CD4-positive, CD25-positive, alpha-beta regulatory T cell (primary cell): ENCODE measurements at regions not wholly inside any gene's neighbourhood (a gene's known extent, or its start where the extent isn't known, plus 50 kb on each side); places are given as distances from the start of the nearest gene placed in this dataset.

Experiments used
- ATAC-seq, 2 donors: fragments of 150-1000 bp; cut with Tn5 transposase; one replicate each; pipeline ENCODE4 v1.10.0; 2021; ENCODE audit warnings: low read depth in 2 of 2, moderate number of reproducible peaks in 2 of 2, moderate library complexity in 1 of 2
- DNase-seq, 3 donors: peaks; one replicate each; pipeline versions ENCODE4 v3.0.0 to v3.0.0-alpha.2; 2012 to 2022; ENCODE audit warnings: mixed read lengths in 1 of 3
- H3K27ac ChIP-seq: one replicate; pipeline ENCODE4 v1.7.0; 2013; ENCODE audit warnings: mild to moderate bottlenecking, low read length; ENCODE audit not compliant: insufficient read depth, poor library complexity, severe bottlenecking
- H3K27me3 ChIP-seq: one replicate; pipeline ENCODE4 v1.7.0; 2013; ENCODE audit warnings: low read length; ENCODE audit not compliant: control insufficient read depth, insufficient read depth
- H3K36me3 ChIP-seq: one replicate; pipeline ENCODE4 v1.7.0; 2013; ENCODE audit warnings: mild to moderate bottlenecking, low read length, moderate library complexity; ENCODE audit not compliant: control insufficient read depth, insufficient read depth
- H3K4me1 ChIP-seq: 2 replicates; pipeline ENCODE4 v1.7.0; 2013; ENCODE audit warnings: mild to moderate bottlenecking, low read length; ENCODE audit not compliant: insufficient read depth, control insufficient read depth, poor library complexity, severe bottlenecking
- H3K4me3 ChIP-seq: one replicate; pipeline ENCODE4 v1.7.0; 2013; ENCODE audit warnings: low read depth, mild to moderate bottlenecking, low read length, moderate library complexity
- H3K9me3 ChIP-seq, 2 experiments: 1 replicate in 1 of 2; 2 replicates in 1 of 2; pipeline ENCODE4 v1.7.0; 2013; ENCODE audit warnings: low read length in 2 of 2, mild to moderate bottlenecking in 1 of 2, moderate library complexity in 1 of 2; ENCODE audit not compliant: control insufficient read depth in 2 of 2
- H3K27ac Mint-ChIP-seq, 3 donors: one replicate each; pipeline ENCODE4 v1.8.0; 2020 to 2022; ENCODE audit warnings: mild to moderate bottlenecking in 3 of 3, mixed read lengths in 3 of 3, moderate library complexity in 2 of 3
- H3K27me3 Mint-ChIP-seq: one replicate; pipeline ENCODE4 v1.8.0; 2022; ENCODE audit warnings: mild to moderate bottlenecking, mixed read lengths
- H3K36me3 Mint-ChIP-seq: one replicate; pipeline ENCODE4 v1.8.0; 2020; ENCODE audit warnings: mixed read lengths
- H3K4me1 Mint-ChIP-seq, 4 donors: one replicate each; pipeline ENCODE4 v1.8.0; 2020 to 2022; ENCODE audit warnings: mixed read lengths in 4 of 4, mild to moderate bottlenecking in 1 of 4
- H3K4me3 Mint-ChIP-seq, 4 donors: one replicate each; pipeline ENCODE4 v1.8.0; 2020 to 2022; ENCODE audit warnings: mild to moderate bottlenecking in 4 of 4, mixed read lengths in 4 of 4, moderate library complexity in 3 of 4
- H3K9me3 Mint-ChIP-seq, 7 donors: one replicate each; pipeline ENCODE4 v1.8.0; 2020 to 2022; ENCODE audit warnings: mixed read lengths in 7 of 7, mild to moderate bottlenecking in 3 of 7, moderate library complexity in 2 of 7

DNA sequence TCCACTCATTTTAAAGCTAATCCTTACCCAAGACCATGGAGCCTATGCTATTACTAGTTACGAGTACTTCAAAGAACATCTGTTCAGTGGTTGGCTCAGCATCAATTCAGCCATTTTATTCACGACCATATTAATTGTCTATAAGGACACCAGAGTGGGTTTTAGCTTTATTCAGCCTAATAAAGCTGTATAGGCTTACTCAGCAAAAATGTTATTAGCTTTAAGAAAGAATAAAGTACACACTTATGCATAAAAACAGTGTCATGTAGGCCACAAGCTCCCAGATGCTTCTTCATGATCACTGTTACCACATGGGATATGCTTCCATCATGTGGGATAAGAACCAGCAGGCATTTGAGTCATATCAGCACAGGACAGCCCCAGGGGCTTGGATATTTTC is 87.4 kb upstream of the GPR149 start:
- H3K27ac ChIP-seq: no peak overlapping the region
- no peaks in the 10 kb centered on the region for H3K4me1 ChIP-seq
- no peaks in the 10 kb centered on the region for H3K36me3 ChIP-seq
- Mint-ChIP-seq H3K27me3 (no peaks in the 10 kb centered on the region), H3K36me3 (no peaks in the 10 kb centered on the region), H3K4me3 (no peak overlapping the region), H3K27ac (no peak overlapping the region), H3K9me3 (peaks cover 0 to 13% (median 5%) of the 10 kb centered on the region in 7 donors), H3K4me1 (no peaks in the 10 kb centered on the region)
- H3K27me3 ChIP-seq: no peaks in the 10 kb centered on the region
- H3K9me3 ChIP-seq: no peaks in the 10 kb centered on the region
- ATAC-seq (no peak), DNase-seq (no peak)
- H3K4me3 ChIP-seq: no peak overlapping the region

DNA sequence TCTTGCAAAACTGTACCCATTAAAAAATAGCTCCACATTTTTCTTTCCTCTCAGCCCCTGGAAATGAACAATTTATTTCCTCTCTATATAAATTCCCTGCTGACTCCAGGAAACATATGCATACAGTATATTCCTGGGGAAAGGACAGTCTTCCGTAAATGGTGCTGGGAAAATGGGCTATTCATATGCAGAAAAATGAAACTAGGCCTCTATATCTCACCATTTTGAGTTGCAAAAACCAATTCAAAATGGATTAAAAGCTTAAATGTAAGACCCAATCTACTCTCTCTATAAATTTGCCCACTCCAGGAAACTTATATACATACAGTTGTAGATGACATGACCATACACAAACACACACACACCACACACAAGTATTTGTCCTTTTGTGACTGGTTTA is 85.9 kb upstream of the GPR149 start:
- H3K36me3 ChIP-seq: no peaks in the 10 kb centered on the region

DNA sequence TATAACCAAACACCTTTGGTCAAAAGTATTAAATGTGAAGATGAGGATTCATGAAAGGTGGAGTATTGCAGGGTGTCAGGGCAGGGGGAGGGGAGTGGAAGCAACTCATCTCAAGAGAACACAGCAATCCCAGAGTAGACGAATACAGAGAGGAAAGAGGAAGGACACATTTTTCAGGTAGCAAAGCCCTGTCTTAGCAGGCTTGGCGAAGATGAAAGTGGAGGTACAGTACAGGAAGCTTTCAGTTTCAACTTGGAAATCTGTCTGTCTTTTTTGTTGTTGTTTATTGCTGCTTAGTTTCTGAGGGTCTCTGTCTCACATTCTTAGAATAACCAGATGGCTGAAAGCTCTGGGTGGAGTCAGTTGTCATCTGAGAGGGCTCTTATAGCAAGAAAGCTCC is 80.8 kb upstream of the GPR149 start:
- Histone ChIP-seq H3K4me3 (no peak overlapping the region), H3K9me3 (no peaks in the 10 kb centered on the region), H3K4me1 (no peaks in the 10 kb centered on the region), H3K36me3 (no peaks in the 10 kb centered on the region), H3K27ac (no peak overlapping the region), H3K27me3 (no peaks in the 10 kb centered on the region)
- H3K4me1 Mint-ChIP-seq: no peaks in the 10 kb centered on the region
- H3K27ac Mint-ChIP-seq: no peak overlapping the region
- no peaks in the 10 kb centered on the region for H3K27me3 Mint-ChIP-seq
- peaks cover 0 to 12% (median 5%) of the 10 kb centered on the region in 7 donors for H3K9me3 Mint-ChIP-seq
- no peak overlapping the region for H3K4me3 Mint-ChIP-seq
- DNase-seq (no peak), ATAC-seq (no peak)
- no peaks in the 10 kb centered on the region for H3K36me3 Mint-ChIP-seq

More for the DNA sequence above, 85.9 kb upstream of the GPR149 start:
- ATAC-seq (no peak), DNase-seq (no peak)
- H3K27ac Mint-ChIP-seq: no peak overlapping the region
- Histone ChIP-seq H3K4me3 (no peak overlapping the region), H3K27ac (no peak overlapping the region), H3K4me1 (no peaks in the 10 kb centered on the region), H3K27me3 (no peaks in the 10 kb centered on the region), H3K9me3 (no peaks in the 10 kb centered on the region)
- H3K36me3 Mint-ChIP-seq: no peaks in the 10 kb centered on the region
- H3K4me1 Mint-ChIP-seq: no peaks in the 10 kb centered on the region
- peaks cover 0 to 14% (median 5%) of the 10 kb centered on the region in 7 donors for H3K9me3 Mint-ChIP-seq
- no peaks in the 10 kb centered on the region for H3K27me3 Mint-ChIP-seq
- H3K4me3 Mint-ChIP-seq: no peak overlapping the region

DNA sequence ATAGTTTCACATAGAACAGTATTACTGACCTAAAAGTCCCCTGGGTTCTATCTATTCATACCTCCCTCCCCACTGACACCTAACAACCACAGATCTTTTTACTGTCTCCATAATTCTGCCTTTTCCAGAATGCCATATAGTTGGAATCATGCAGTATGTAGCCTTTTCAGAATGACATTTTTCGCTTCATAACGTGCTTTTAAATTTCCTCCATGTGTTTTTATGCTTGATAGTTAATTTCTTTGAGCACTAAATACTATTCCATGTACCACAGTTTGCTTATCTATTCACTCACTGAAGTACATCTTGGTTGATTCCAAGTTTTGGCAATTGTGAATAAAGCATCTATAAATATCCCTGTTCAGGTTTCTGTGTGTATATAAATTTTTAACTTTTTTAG is 77.7 kb upstream of the GPR149 start:
- Mint-ChIP-seq H3K9me3 (peaks cover 2 to 10% (median 5%) of the 10 kb centered on the region in 7 donors), H3K36me3 (no peaks in the 10 kb centered on the region), H3K4me3 (no peak overlapping the region), H3K4me1 (no peaks in the 10 kb centered on the region), H3K27me3 (no peaks in the 10 kb centered on the region), H3K27ac (no peak overlapping the region)
- Histone ChIP-seq H3K27ac (no peak overlapping the region), H3K9me3 (no peaks in the 10 kb centered on the region), H3K4me3 (no peak overlapping the region), H3K36me3 (no peaks in the 10 kb centered on the region), H3K4me1 (no peaks in the 10 kb centered on the region), H3K27me3 (no peaks in the 10 kb centered on the region)
- DNase-seq (no peak), ATAC-seq (no peak)

DNA sequence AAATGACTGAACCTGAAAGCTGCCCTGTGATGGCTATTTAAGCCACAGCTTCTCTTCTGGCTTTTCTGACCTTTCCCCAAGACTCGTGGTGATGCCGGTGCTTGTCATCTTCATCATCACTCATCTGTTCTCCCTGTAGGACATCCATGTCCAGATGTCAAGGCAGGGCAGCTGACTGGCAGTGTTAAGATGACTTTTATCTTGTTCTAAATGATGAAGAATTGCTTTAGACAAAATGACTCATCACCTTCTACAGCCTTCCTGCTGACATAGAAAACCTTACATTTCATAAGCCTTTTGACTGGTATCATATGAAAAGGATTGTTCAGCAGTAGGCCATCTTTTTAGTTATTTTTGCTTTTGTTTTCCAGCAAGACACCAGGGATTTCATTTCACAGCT is 67.0 kb upstream of the GPR149 start:
- Histone ChIP-seq H3K4me1 (no peaks in the 10 kb centered on the region), H3K4me3 (no peak overlapping the region), H3K27me3 (no peaks in the 10 kb centered on the region), H3K27ac (no peak overlapping the region), H3K36me3 (no peaks in the 10 kb centered on the region), H3K9me3 (no peaks in the 10 kb centered on the region)
- DNase-seq: no peak
- H3K27ac Mint-ChIP-seq: no peak overlapping the region
- no peaks in the 10 kb centered on the region for H3K4me1 Mint-ChIP-seq
- no peaks in the 10 kb centered on the region for H3K36me3 Mint-ChIP-seq
- peaks cover 0 to 8% (median 2%) of the 10 kb centered on the region in 7 donors for H3K9me3 Mint-ChIP-seq
- no peak overlapping the region for H3K4me3 Mint-ChIP-seq
- ATAC-seq: no peak
- H3K27me3 Mint-ChIP-seq: no peaks in the 10 kb centered on the region

DNA sequence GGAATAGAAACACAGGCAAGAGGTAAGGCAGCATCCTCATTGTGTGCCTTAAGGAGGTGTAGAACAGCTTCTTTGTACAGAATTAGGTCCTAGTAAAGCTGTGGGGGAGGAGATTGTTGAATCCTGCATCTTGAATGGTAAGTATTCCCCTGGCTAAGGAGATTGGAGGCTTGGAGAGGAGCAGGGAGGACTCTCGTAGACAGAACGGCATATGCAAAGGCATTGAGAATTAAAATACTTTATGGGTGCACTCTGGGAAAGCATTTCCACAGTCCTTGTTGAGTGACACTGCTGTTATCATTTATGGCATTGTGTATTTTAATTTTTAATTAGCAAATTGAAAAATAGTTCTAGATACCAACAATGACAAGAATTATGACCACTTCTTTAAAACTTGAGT is 66.5 kb upstream of the GPR149 start:
- DNase-seq (no peak), ATAC-seq (no peak)
- no peak overlapping the region for H3K27ac Mint-ChIP-seq
- no peaks in the 10 kb centered on the region for H3K36me3 ChIP-seq
- peaks cover 0 to 9% (median 3%) of the 10 kb centered on the region in 7 donors for H3K9me3 Mint-ChIP-seq
- no peaks in the 10 kb centered on the region for H3K36me3 Mint-ChIP-seq
- H3K4me1 Mint-ChIP-seq: no peaks in the 10 kb centered on the region
- H3K4me1 ChIP-seq: no peaks in the 10 kb centered on the region
- no peak overlapping the region for H3K4me3 ChIP-seq
- no peak overlapping the region for H3K27ac ChIP-seq
- H3K27me3 ChIP-seq: no peaks in the 10 kb centered on the region
- H3K27me3 Mint-ChIP-seq: no peaks in the 10 kb centered on the region
- H3K4me3 Mint-ChIP-seq: no peak overlapping the region
- no peaks in the 10 kb centered on the region for H3K9me3 ChIP-seq

DNA sequence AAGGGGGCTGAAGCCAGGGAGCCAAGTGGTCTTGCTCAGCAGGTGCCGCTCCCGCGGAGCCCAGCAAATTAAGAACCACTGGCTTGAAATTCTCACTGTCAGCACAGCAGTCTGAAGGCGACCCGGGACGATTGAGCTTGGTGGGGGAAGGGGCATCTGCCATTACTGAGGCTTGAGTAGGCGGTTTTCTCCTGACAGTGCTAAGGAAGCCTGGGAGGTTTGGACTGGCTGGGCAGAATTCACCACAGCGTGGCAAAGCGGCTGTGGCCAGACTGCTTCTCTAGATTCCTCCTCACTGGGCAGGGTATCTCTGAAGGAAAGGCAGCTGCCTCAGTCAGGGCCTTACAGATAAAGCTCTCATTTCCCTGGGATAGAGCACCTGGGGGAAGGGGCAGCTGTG is 57.0 kb upstream of the GPR149 start:
- Mint-ChIP-seq H3K27me3 (no peaks in the 10 kb centered on the region), H3K9me3 (peaks cover 0 to 6% (median 4%) of the 10 kb centered on the region in 7 donors), H3K27ac (no peak overlapping the region), H3K4me3 (no peak overlapping the region), H3K4me1 (no peaks in the 10 kb centered on the region), H3K36me3 (no peaks in the 10 kb centered on the region)
- ATAC-seq (no peak), DNase-seq (no peak)
- Histone ChIP-seq H3K4me1 (no peaks in the 10 kb centered on the region), H3K27me3 (no peaks in the 10 kb centered on the region), H3K27ac (no peak overlapping the region), H3K4me3 (no peak overlapping the region), H3K9me3 (no peaks in the 10 kb centered on the region), H3K36me3 (no peaks in the 10 kb centered on the region)

DNA sequence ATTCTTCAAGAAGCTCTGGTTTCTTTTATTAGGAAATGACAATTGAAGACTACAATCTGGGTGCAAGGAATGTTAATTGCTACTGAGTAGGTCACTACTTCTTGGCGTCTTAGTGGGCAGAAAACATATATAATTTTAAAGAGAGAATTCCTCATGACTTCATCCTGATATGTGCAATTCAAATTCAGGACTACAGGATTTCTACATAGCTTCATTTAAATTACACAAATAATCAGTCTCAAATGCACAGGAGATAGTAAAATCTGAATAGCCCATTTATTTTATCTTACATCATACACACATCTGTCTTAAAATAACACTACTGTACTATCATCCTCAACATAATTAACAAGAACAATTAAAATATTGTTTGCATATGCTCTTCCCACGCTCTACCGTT is 52.5 kb upstream of the GPR149 start:
- ATAC-seq: no peak
- Mint-ChIP-seq H3K27me3 (no peaks in the 10 kb centered on the region), H3K9me3 (peaks cover 0 to 6% (median 2%) of the 10 kb centered on the region in 7 donors), H3K4me3 (no peak overlapping the region), H3K36me3 (no peaks in the 10 kb centered on the region), H3K4me1 (no peaks in the 10 kb centered on the region), H3K27ac (no peak overlapping the region)
- Histone ChIP-seq H3K27me3 (no peaks in the 10 kb centered on the region), H3K27ac (no peak overlapping the region), H3K4me1 (no peaks in the 10 kb centered on the region), H3K9me3 (peaks cover 0 to 2% of the 10 kb centered on the region in 2 experiments), H3K36me3 (no peaks in the 10 kb centered on the region), H3K4me3 (no peak overlapping the region)
- DNase-seq: no peak
